ENCODE measurements at regions not wholly inside any gene's neighbourhood (a gene's known extent, or its start where the extent isn't known, plus 50 kb on each side); places are given as distances from the start of the nearest gene placed in this dataset.

DNA sequence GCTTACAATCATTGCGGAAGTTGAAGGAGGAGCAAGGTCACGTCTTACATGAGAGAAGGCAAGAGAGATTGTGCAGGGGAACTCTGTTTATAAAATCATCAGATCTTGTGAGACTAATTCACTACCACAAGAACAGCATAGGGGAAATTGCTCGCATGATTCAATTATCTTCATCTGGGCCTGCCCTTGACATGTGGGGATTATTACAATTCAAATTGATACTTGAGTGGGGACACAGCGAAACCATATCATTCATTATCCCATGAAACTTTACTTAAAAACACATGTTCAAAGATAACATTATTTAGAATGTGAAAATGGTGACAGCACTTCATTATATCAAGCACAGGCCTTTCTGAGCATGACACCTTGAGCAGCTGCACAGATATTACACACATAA, 1087.8 kb downstream of the C4orf33 start:
- no peak for ATAC-seq (ENCODE audit: low read depth)
- intact Hi-C loops (cut with micrococcal nuclease) = no loop called here

DNA sequence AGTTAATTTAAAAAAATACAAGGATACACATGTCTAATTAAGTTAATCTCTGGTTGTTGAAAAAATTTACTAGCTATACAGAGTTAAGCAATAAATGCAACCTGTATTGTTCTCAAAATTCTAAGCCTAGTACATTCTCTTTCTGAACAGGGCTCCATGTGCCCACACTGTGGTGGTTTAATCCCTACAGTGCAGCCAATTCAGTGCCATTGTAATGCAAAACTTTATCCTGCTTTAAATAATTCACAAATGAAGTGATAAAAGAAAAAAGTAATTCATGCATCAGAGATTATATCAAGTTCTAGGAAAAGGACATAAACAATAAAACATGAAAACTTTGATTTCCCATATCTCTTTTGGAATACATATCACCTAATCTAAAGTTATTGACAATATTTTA, 1089.2 kb downstream of the C4orf33 start:
- no peak overlapping the region for H3K4me3 Mint-ChIP-seq
- no peak for DNase-seq
- no peak overlapping the region for H3K27ac Mint-ChIP-seq
- TF ChIP-seq, protein P1, sequence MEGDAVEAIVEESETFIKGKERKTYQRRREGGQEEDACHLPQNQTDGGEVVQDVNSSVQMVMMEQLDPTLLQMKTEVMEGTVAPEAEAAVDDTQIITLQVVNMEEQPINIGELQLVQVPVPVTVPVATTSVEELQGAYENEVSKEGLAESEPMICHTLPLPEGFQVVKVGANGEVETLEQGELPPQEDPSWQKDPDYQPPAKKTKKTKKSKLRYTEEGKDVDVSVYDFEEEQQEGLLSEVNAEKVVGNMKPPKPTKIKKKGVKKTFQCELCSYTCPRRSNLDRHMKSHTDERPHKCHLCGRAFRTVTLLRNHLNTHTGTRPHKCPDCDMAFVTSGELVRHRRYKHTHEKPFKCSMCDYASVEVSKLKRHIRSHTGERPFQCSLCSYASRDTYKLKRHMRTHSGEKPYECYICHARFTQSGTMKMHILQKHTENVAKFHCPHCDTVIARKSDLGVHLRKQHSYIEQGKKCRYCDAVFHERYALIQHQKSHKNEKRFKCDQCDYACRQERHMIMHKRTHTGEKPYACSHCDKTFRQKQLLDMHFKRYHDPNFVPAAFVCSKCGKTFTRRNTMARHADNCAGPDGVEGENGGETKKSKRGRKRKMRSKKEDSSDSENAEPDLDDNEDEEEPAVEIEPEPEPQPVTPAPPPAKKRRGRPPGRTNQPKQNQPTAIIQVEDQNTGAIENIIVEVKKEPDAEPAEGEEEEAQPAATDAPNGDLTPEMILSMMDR (IDR thresholded peaks at IDR 0.05) = no peak
- ChIA-PET CTCF (no interaction called here), POLR2A (no interaction called here)
- no peaks in the 10 kb centered on the region for H3K4me1 Mint-ChIP-seq
- ATAC-seq (ENCODE audit: low read depth) = no peak
- no peaks in the 10 kb centered on the region for H3K36me3 Mint-ChIP-seq (ENCODE audit: low read depth)
- intact Hi-C loops (cut with micrococcal nuclease) = no loop called here
- H3K9me3 Mint-ChIP-seq = peaks cover 2% of the 10 kb centered on the region
- no peaks in the 10 kb centered on the region for H3K27me3 Mint-ChIP-seq

More for the DNA sequence above, 1087.8 kb downstream of the C4orf33 start:
- CTCF ChIA-PET = no interaction called here
- Mint-ChIP-seq H3K4me3 (no peak overlapping the region), H3K27me3 (no peaks in the 10 kb centered on the region), H3K9me3 (peaks cover under 1% of the 10 kb centered on the region), H3K4me1 (no peaks in the 10 kb centered on the region), H3K27ac (no peak overlapping the region), H3K36me3 (ENCODE audit: low read depth) (no peaks in the 10 kb centered on the region)
- DNase-seq = no peak
- POLR2A ChIA-PET = no interaction called here
- TF ChIP-seq, protein P1 (IDR thresholded peaks at IDR 0.05) = no peak

DNA sequence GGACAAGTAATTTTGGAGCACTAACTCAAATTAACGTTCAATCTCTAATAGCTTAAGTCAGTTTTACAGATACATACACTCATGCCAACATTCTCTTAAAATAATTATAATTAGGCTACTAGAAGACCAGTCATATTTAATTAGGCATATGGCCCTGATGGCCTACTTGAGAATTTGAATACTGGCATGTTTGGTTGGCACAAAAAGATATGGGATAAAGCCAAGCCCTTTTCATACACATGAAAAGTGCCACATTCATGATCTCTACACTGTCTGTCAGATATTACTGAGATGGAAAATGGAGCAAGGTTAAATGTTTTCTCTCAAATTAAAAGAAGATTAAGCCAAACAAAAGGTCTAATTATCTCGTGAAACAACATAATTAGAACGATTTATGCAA, 1091.0 kb downstream of the C4orf33 start:
- DNase-seq (no peak), ATAC-seq (ENCODE audit: low read depth) (no peak)
- intact Hi-C loops (cut with micrococcal nuclease) = no loop called here
- TF ChIP-seq, protein P1 (IDR thresholded peaks at IDR 0.05) = no peak
- H3K4me3 Mint-ChIP-seq = no peak overlapping the region
- peaks cover 2% of the 10 kb centered on the region for H3K9me3 Mint-ChIP-seq
- POLR2A ChIA-PET = no interaction called here
- H3K27me3 Mint-ChIP-seq = no peaks in the 10 kb centered on the region
- no peaks in the 10 kb centered on the region for H3K4me1 Mint-ChIP-seq
- no peaks in the 10 kb centered on the region for H3K36me3 Mint-ChIP-seq (ENCODE audit: low read depth)
- H3K27ac Mint-ChIP-seq = no peak overlapping the region
- CTCF ChIA-PET = no interaction called here

DNA sequence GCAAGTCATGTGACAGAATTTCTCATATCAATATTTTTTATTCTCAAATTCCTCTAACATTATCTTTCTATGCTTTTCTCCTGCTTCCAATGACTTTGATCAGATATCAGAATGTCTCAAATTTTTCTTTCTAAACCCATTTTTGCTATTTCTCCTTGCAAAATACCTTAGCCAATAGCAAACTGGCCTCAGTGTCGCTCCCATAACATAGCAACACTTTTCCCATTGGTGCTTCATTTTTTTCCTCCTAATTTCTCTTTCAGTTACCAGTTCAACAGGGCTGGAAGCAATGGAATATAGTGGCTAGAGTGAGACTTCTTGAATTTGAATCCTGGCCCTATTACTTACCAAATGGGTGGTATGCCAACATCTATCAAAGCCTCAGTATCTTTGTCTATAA, 1091.6 kb downstream of the C4orf33 start:
- ChIA-PET POLR2A (no interaction called here), CTCF (no interaction called here)
- H3K9me3 Mint-ChIP-seq = peaks cover 2% of the 10 kb centered on the region
- H3K4me1 Mint-ChIP-seq = no peaks in the 10 kb centered on the region
- no peaks in the 10 kb centered on the region for H3K36me3 Mint-ChIP-seq (ENCODE audit: low read depth)
- H3K27ac Mint-ChIP-seq = no peak overlapping the region
- DNase-seq = no peak
- TF ChIP-seq, protein P1 (IDR thresholded peaks at IDR 0.05) = no peak
- no peak overlapping the region for H3K4me3 Mint-ChIP-seq
- ATAC-seq (ENCODE audit: low read depth) = no peak
- intact Hi-C loops (cut with micrococcal nuclease) = no loop called here
- H3K27me3 Mint-ChIP-seq = no peaks in the 10 kb centered on the region

DNA sequence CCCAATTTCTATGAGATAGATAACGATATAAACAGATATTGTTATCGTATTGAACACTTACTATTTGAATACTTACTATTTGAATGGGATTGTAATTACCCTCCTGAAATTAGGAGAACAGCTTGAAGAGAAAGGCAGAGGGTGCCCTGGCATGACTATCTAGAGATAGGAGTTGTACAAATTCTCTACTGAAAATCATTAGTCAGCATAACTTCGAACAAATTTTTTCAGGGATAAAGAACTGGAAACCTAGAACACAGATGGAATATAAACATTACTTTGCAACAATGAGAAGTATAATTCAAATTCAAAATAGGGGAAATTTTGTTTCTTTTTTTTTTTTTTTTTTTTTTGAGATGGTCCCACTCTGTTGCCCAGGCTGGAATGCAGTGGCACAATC, 1096.8 kb downstream of the C4orf33 start:
- Mint-ChIP-seq H3K4me3 (no peak overlapping the region), H3K9me3 (peaks cover 7% of the 10 kb centered on the region), H3K4me1 (no peaks in the 10 kb centered on the region), H3K36me3 (ENCODE audit: low read depth) (no peaks in the 10 kb centered on the region), H3K27ac (no peak overlapping the region), H3K27me3 (no peaks in the 10 kb centered on the region)
- ChIA-PET POLR2A (no interaction called here), CTCF (no interaction called here)
- intact Hi-C loops (cut with micrococcal nuclease) = no loop called here
- DNase-seq = no peak
- no peak for ATAC-seq (ENCODE audit: low read depth)
- TF ChIP-seq, protein P1 (IDR thresholded peaks at IDR 0.05) = no peak

All from activated B cell treated with CpG ODN at 0.5 μM for 24 hours (primary cell).